Right ventricle myocardium superior (tissue), 1 donor: ENCODE measurements at regions not wholly inside any gene's neighbourhood (a gene's known extent, or its start where the extent isn't known, plus 50 kb on each side); places are given as distances from the start of the nearest gene placed in this dataset.
A peak's percentile ranks its signal among the peaks of the same experiment; 100 is the strongest.
"Not testable (repeated sequence)": the region's sequence is repeated elsewhere in the genome, so short reads cannot be mapped to it uniquely, and the experiment has no call there.

Experiments
- ATAC-seq: fragments of 200-7000 bp; cut with Tn5 transposase; one replicate; pipeline ENCODE4 v1.9.1; 2020; ENCODE audit warnings: mild to moderate bottlenecking; ENCODE audit not compliant: poor library complexity
- DNase-seq: peaks from one replicate; pipeline ENCODE4 v3.0.0-alpha.2; 2020
- intact Hi-C: fragments of 100-400 bp; cut with DNase I; formaldehyde crosslinking; loops from one replicate; pipeline ENCODE4 v1.11.2; 2022
- donor health status: DM: no; HTN: yes; CAD: no; lungs with severe emphysema.

- no peak for DNase-seq
- intact Hi-C loops, result loop anchor here (10.0 kb wide), 1 partner anchor 883 kb away; no protein-coding TSS in a partner anchor
- no peak for ATAC-seq
Measured at GRCh38 chr1:214127705-214128104, 139.9 kb downstream of the PROX1 start.

- ATAC-seq (no peak), DNase-seq (no peak)
- intact Hi-C loops, result no loop called here
Measured at GRCh38 chr1:214135886-214136285, 145.1 kb upstream of the SMYD2 start.

- ATAC-seq (no peak), DNase-seq (no peak)
- intact Hi-C loops, result no loop called here
Measured at GRCh38 chr1:214136324-214136919, 144.5 kb upstream of the SMYD2 start.

- ATAC-seq, result no peak
- intact Hi-C loops, result no loop called here
Measured at GRCh38 chr1:214141486-214141885, 139.5 kb upstream of the SMYD2 start.

GRCh38 chr1:214143006-214143992 is 137.7 kb upstream of the SMYD2 start:
- no peak for DNase-seq
- intact Hi-C loops, result no loop called here
- ATAC-seq, result no peak

More at GRCh38 chr1:214141486-214141885, 139.5 kb upstream of the SMYD2 start:
- DNase-seq, result no peak

GRCh38 chr1:214144521-214144920 is 136.4 kb upstream of the SMYD2 start:
- intact Hi-C loops, DNase-seq, ATAC-seq: not testable (repeated sequence)

GRCh38 chr1:214146523-214146922 is 134.4 kb upstream of the SMYD2 start:
- intact Hi-C loops, result no loop called here
- ATAC-seq, result no peak
- no peak for DNase-seq

GRCh38 chr1:214154596-214155292 is 126.2 kb upstream of the SMYD2 start:
- intact Hi-C loops, result no loop called here
- ATAC-seq, result no peak
- no peak for DNase-seq

- DNase-seq (no peak), ATAC-seq (no peak)
- intact Hi-C loops, result no loop called here
Measured at GRCh38 chr1:214155987-214156625, 124.9 kb upstream of the SMYD2 start.

- DNase-seq, result no peak
- no peak for ATAC-seq
- intact Hi-C loops, result no loop called here
Measured at GRCh38 chr1:214164173-214164572, 116.8 kb upstream of the SMYD2 start.

- no peak for DNase-seq
- ATAC-seq, result no peak
- intact Hi-C loops, result no loop called here
Measured at GRCh38 chr1:214165850-214166374, 115.0 kb upstream of the SMYD2 start.

GRCh38 chr1:214174508-214175199 is 106.3 kb upstream of the SMYD2 start:
- intact Hi-C loops, result no loop called here
- ATAC-seq (no peak), DNase-seq (no peak)

GRCh38 chr1:214178102-214178501 is 102.9 kb upstream of the SMYD2 start:
- no peak for DNase-seq
- intact Hi-C loops, result no loop called here

GRCh38 chr1:214184992-214185391 is 96.0 kb upstream of the SMYD2 start:
- intact Hi-C loops, result no loop called here
- DNase-seq, result no peak
- no peak for ATAC-seq

More at GRCh38 chr1:214178102-214178501, 102.9 kb upstream of the SMYD2 start:
- ATAC-seq, result no peak

- no peak for ATAC-seq
- DNase-seq, result no peak
- intact Hi-C loops, result no loop called here
Measured at GRCh38 chr1:214186103-214186824, 94.7 kb upstream of the SMYD2 start.

- ATAC-seq, result peak; percentile 27
- DNase-seq, result peak; percentile 36
- intact Hi-C loops, result no loop called here
Measured at GRCh38 chr1:214187121-214187900, 93.6 kb upstream of the SMYD2 start.

GRCh38 chr1:214187933-214188332 is 93.0 kb upstream of the SMYD2 start:
- ATAC-seq, result no peak
- intact Hi-C loops, result no loop called here
- DNase-seq, result no peak
